HG03378 (cell line): ENCODE measurements at regions not wholly inside any gene's neighbourhood (a gene's known extent, or its start where the extent isn't known, plus 50 kb on each side); places are given as distances from the start of the nearest gene placed in this dataset.

Source experiments
- ATAC-seq: cut with Tn5 transposase; IDR thresholded peaks from one replicate; pipeline ENCODE4 v1.9.1; 2021; ENCODE audit warnings: mild to moderate bottlenecking, moderate library complexity; ENCODE audit not compliant: unreplicated experiment

DNA sequence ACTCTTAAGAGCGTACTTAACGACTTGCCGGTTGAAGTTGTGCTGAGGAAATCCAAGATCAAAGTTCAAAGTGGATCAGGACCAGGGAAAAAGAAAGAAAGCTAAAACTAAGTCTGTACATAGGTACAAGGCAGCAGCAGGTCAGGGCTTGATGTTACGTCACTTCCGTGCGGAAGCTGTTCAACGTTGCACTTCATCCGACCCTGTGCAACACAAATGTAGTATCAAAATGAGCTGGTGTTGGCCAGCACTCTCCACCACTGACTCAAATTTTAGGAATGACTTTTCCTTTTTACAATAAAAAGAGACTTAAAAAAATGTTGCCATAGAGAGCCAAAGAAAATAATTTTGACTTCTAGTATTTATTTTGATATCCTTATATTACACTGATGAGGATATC is 1315.4 kb downstream of the EFNB2 start:
- ATAC-seq, result no peak

DNA sequence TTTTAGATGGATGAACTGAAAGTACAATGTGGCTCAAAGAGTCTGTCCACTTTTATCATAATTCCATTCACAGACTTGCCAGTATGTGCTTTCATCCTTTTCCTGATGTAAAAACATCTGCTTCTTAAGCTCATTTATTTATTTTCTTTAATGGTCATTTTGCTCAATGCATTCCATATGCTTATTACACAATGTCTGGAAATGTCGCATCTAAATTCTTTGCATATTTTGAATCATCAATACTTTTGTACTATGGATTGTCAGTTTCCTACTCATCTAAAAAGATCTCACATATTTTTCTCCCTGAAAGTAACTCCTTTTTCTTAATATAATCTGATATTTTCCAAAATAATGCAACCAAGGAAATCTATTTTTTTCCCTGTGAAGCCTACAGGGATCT is 1315.8 kb downstream of the EFNB2 start:
- ATAC-seq, result no peak

DNA sequence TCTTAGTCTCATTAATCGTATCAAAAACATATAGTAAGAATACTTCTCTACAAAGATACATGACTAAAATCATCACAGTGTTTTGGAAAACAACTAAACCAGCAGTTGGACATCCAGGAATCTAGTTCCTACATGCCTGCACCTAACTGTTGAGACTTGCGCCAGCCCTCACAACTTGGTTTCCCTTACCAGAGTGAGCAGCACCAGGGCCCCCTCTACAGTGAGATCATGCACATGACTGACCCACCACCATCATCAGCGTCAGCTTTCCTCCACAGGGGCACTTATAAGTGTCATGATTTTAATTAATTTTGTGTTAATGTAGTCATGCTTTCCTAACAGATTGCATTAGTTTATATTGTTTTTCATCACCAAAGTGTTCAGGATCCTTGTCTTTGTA is 1322.0 kb downstream of the EFNB2 start:
- no peak for ATAC-seq

DNA sequence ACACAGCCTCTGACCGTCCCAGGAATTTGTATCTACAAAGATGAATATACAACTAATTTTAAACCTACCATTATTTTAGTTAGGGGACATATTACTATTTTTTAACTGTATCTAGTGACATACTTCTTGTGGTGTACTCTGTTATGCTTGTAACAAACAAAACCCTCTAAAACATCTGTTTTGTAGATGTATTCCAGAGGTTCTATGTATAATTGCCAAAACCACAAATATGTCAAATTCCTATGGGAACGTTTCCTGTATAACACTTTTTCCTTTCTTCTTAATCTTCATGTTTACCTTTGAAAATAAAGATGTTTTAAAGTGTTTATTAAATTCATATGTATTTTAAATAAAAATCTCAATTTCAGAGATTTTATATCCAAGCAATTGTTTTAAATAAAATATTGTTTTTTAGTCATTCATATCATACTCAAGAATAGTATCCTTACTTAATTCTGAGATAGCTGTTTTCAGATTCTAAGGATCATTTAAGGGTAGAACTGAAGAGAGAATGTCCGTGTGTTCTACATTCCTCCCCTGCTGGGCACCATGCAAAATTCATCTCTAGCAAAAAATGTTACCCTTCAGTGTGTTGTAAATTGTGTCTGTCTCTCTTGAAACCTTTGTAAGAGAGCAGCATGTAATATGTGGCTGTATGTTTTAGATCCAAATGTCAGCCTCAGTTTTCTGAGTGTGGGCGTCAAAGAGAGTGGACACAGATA is 1327.7 kb downstream of the EFNB2 start:
- ATAC-seq, result no peak

DNA sequence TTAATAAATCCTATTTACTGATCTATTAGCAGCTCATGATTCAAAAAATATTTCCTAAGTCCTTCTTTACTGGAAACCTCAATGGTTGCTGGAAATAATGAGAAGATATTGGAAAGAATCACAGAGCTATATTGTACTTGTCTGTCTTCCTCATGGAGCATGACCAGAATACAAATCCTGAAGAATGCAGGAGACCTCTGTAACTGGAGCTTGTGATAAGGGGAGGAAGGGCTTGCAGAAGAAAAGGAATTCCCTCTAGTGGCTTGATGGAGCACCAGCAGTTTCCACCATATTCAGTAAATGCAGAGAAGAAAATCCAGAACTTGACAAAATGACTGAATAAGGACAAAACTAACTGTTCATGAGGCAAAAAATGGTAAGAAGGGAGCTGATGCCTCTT is 1333.1 kb downstream of the EFNB2 start:
- ATAC-seq, result peak; percentile 77

DNA sequence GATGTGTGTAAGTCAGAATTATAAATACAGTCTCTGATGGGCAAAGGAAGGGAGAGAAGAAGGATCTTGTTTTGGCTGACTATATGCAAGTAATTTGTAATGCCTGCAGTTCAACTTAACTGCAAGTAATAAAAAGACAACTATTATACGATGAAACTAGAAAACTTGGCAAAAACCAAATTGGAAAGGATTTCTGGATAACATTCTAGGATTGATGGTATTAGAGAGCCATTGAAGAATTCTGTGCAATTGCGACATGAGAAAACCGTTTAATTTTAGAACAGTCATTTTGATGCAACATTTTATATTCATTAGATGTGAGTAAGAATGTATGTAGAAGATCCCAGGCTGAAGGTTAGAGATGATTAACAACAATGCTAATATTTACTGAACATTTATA is 1334.1 kb downstream of the EFNB2 start:
- no peak for ATAC-seq

DNA sequence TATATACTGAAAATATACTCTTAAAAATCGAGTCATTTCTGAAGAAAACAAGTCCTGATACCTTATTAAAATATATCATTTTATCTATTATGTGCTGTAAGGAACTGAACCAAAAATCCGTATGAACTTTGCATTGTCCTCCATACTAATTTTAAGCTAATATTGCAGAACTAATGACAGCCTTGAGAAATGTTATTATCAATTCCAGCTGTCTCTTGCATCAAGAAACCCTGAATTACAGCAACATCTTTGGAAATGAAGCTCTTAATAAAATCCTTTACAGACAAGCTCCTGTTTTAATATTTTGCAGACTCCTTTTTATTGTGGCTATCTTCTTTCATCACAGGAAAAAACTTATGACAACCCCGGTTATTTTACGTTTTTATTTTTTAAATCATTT is 1335.3 kb downstream of the EFNB2 start:
- no peak for ATAC-seq

DNA sequence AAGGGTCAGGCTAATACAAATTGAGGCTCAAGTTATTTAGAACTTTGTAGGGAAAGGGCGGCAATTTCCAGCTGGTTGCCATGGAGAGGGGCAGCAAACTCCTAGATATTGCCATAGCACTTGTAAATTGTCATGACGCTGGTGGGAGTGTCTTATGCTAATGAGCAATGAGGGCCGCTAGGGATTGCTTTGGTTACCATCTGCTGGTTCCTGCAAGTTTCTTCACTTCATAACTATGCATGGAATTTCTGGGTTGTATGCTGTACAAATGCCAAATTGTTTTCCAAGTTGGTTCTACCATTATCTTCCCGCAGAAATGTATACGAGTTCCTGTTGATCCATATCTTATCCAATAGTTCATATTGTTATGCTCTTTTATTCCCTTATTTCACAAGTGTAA is 1339.4 kb downstream of the EFNB2 start:
- no peak for ATAC-seq

DNA sequence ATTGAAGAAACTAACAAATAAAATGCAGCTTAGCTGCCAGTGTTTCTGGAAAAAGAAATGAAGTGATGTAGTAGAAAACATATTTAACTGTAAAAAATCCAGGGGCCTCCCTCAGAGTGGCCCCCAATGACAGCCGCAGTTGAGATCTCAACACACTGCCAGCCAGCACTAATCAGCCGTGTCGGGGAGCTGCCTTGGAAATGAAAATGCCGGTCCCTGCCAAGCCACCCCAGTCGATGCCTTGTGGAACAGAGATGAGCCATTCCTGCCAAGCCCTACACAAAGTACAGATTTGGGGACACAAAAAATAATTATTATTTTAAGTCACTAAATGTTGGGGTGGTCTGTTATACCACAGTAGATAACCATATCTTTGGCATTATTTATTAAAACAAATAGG is 1342.4 kb downstream of the EFNB2 start:
- no peak for ATAC-seq

DNA sequence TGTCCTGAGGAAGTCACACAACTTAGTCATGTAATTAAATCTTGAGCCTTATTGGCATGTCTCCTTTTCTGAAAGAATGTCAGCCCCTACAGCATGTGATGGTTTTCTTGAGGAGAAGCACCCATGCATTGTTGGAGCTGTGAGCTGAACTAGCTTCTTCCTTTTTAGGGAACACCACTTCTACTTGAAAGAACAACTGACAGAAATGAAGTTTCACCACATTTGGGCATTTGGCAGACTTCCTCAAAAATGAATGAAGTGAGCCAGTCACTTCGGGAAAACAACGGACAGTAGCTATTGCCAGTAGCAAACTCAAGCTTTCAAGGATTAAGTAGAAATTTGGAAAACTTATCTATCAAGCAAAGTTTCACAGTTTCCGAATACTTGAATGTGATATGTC is 1351.3 kb downstream of the EFNB2 start:
- ATAC-seq, result no peak

DNA sequence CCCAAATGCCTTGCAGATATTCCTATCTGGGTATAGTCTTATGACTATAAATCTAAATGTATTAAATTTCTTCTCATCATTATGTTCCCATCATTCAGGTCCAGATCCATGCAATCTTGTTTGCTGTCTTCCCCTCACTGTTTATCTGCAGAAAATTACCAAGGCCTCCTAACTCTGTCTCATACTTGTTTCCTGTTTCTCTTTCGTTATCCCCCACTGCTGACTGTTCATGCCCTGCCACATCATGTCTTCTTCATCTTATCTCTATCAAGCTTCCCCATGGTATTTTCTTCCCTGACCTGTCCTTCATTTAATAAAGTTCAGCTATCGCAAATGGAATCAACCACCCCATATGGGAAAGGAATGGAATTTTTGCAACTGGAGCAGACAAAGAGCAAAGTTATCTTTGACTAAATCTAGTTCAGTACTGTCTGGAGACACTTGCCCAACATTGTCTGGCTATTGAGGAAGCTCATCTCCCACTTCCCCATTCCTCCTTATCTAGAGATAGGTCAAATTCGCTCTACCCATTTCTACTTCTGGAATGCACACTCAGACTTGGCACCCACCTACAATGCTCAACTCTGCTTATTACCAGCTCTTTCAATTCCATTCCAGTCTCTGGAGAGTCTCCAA is 1358.1 kb downstream of the EFNB2 start:
- no peak for ATAC-seq

DNA sequence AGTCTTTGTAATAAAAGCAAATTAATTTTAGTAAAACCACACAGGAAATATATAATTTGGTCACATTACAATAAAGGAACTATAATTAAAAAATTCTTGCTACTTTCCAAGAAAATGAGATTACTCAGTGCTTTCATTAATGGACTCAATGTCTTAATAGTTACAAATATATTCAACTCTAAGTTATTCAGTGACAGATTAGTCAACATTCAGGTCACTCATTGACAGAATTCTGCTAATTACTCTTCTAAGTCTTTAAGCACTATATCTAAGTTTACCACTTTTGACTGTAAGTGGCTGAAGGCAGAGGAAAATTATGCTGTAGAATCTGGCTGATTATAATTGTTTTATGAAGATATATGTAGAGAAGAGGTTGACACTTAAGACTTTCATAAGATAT is 1365.0 kb downstream of the EFNB2 start:
- no peak for ATAC-seq

DNA sequence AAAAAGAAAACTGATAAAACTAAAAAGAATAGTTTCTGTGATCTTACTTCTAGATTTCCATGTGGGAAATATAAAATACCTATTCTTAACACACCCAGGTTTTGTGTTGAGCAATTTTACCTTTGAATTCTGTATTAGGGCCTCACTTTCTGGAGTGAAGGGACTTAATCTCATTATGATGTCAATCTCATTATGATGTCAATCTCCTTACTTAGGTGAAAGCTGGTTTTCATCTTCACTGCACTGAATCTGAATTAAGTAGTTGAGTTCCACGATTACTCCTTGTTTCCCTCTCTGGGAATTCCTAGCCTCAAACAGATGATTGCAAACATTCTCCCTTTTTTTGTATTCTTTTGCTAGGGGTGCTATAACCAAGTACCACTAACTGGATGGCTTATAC is 1367.2 kb downstream of the EFNB2 start:
- no peak for ATAC-seq

DNA sequence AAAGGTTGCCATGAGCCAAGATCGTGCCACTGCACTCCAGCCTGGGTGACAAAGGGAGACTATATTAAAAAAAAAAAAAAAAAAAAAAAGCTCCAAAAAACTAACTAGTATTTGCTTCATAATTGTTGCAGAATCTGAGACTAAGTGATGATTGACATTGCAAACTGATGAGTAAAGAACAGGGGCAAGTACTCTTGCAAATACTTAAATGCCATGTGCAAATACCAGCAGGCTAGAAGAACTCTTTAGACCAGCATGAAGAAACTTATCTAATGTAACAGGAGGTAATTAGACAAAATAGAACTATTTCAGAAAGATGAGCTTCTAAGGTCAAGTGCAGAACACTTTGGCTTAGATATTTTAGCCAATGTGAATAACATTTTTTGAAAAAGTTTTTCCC is 1368.1 kb downstream of the EFNB2 start:
- no peak for ATAC-seq

DNA sequence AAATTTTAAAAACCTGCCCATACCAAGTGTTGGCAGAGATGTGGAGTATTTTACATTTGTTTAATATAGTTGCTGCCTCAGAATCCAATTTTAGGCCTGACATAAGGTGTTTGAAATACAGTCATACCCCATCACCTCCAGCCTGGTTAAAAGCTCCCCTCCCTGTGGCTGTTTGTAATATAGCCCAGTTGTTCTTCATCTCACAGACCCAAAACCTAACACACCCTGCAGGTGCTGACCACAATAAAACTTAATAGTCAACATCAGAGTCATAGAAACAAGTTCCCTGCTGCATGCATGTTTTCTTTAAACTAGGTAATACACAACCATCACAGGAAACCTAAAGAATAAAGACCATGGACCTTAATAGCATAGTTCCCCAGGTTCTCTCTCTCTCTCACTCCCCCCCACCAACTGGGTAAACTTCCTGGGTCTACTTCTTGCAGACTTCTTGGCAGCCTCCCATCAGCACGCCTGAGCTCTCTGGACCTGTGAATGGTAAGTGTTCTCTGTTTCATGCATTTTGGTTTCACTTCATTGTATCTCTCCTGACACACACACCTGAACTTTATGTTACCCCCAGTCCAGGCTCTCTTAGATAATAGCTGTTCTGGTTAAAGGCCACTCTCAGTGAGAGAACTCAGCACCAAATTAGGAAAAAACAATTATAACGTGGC is 1369.9 kb downstream of the EFNB2 start:
- peak; percentile 86 for ATAC-seq

DNA sequence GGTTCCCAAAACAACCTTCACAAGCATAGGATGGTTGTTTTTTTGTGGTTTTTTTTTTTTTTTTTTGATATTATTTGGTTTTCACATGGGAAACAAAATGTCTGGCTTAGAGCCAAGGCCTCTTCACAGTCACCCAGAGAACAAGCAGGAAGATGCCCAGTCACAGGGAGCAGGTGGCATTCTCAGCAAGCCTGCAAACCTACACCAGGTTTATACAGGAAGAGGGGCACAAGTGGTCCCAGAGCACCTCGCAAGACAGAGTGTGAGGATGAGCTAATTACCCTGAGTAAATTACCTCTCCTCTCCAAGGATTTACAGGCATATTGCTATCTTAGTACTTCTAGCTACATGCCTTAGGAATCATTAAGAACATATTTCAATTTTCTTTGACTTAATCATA is 1375.6 kb downstream of the EFNB2 start:
- no peak for ATAC-seq

DNA sequence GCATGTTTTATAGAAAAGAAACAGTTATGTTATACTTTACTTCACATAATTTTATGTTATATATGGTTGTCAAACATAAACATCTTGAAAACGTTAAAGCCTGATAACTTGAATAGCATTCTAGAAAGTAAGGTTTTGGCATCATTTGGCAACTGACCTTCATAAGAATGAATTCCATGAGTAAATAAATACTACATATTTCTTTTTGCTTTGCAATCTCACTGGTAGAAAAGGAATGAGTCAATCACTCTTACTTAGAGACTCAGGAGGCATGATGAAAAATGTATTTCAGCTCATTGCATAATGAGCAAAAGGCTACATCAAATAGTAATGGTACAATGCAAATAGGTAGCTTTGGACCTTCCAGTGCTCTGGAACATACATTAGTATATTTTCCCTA is 1381.9 kb downstream of the EFNB2 start:
- no peak for ATAC-seq

DNA sequence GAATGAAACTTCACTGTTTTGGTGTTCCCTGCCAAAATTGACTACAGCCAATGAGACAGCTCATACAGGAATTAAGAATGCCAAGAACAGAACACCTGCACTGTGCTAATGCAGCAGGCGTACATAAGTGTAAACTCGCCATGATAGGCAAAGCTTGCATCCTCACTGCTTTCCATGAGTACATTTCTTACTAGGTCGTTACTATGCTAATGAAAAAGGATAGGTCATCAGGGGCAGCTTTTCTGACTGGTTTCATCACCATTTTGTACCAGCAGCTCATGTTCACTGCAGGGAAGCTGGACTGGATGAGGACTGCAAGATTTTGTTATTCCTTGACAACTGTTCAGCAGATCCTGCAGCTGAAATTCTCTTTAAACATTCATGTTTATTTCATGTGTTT is 1383.8 kb downstream of the EFNB2 start:
- no peak for ATAC-seq

DNA sequence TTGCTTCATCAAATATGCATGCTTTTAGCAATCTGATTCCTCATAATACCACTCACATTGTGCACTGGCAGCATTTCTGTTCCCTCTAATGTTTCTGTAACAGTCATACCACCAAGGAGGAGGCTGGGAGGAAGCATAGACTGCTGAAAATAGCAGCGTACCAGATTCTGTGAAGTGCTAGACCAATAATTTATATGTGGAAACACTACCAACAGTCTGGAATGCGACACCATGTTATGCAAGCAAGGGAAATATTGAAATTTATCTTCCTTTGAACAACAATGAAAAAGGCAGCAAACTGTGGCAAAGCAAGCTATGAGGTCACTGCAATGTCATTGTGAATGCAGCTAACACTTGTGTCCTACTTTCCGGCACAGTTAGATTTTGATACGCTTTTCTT is 1388.0 kb downstream of the EFNB2 start:
- ATAC-seq, result no peak

DNA sequence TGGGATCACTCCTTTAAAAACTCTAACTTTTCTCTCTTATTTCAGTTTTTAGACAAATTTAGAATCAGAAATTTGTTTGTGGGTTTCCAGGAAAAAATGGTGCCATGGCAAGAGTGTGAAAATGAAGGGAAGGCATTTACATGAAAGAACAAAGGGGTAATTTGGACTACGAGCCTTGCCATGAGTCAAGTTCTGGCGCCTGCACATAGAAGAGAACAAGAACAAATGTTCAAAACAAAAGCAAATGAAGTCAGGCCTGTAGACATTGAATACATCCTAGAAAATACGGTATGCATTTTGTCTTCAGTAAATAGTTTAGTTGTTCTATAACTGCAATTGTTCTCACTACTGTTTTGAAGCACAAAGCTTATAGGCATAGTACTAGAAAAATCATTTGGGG is 1390.5 kb downstream of the EFNB2 start:
- ATAC-seq, result no peak

DNA sequence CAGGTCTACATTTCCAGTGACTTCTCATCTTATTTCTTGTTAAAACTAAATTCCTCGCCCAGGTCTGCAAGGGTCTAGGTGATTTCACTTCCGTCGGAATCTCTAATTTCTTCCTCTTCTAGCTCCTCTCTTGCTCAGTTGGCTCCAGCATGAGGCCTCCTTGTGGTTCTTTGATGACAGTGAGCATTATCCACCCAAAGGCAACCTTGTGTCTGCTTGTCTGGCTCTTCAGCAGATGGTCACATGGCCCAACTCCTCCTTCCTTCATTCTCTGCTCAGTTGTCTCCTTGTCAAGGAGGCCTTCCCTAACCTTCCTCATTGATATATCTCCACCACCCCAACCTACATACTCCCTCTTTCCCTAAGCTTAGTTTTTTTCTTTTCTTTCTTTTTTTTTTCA is 1391.4 kb downstream of the EFNB2 start:
- ATAC-seq, result no peak

DNA sequence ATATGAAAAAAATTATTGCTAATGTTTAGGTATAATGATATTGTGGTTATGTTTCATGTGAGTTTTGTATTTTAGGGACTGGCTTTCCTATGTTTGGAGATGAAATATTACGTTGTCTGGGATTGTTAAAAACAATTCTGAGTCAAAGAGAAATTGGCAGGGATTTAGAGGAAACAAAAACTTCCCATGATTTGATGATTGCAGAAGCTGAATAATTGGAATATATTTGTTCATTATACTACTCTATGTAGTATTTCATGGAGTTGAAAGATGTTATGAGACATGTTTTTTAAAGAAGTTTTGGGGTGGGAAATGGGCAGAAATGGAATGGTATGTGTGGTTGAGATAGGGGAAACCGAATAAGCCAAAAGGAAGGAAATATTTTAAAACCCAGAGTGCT is 1392.9 kb downstream of the EFNB2 start:
- no peak for ATAC-seq
